Keratinocyte (primary cell): ENCODE measurements at regions not wholly inside any gene's neighbourhood (a gene's known extent, or its start where the extent isn't known, plus 50 kb on each side); places are given as distances from the start of the nearest gene placed in this dataset.
"Not testable (repeated sequence)": the region's sequence is repeated elsewhere in the genome, so short reads cannot be mapped to it uniquely, and the experiment has no call there.

ENCODE experiments used
- DNase-seq: peaks from one replicate; pipeline ENCODE4 v3.0.0-alpha.2; 2011; ENCODE audit warnings: low read depth, missing footprints, low spot score
- FAIRE-seq: peaks from 2 replicates; lab custom pipeline; 2011; peaks lifted over from hg19 to GRCh38; lab: Jason Lieb, UNC
- H2AFZ ChIP-seq: 2 replicates; pipeline ENCODE4 v1.6.0; 2012; ENCODE audit warnings: low read length, control low read depth, inconsistent platforms; ENCODE audit not compliant: control insufficient read depth
- H3K27ac ChIP-seq: 2 replicates; pipeline ENCODE4 v1.5.1; 2011; ENCODE audit warnings: low read length; ENCODE audit not compliant: control insufficient read depth, insufficient read depth
- H3K27me3 ChIP-seq: 3 replicates; pipeline ENCODE4 v1.6.0; 2011; ENCODE audit warnings: low read length; ENCODE audit not compliant: control insufficient read depth, insufficient read depth; ENCODE audit errors: extremely low read depth
- H3K36me3 ChIP-seq, 2 experiments: 2 replicates in 1 of 2; 3 replicates in 1 of 2; pipeline ENCODE4 v1.5.1; 2011; ENCODE audit warnings: low read length in 2 of 2, mild to moderate bottlenecking in 1 of 2; ENCODE audit not compliant: control insufficient read depth in 2 of 2, insufficient read depth in 2 of 2; ENCODE audit errors: extremely low read depth in 1 of 2
- H3K4me1 ChIP-seq: 3 replicates; pipeline ENCODE4 v1.5.1; 2011; ENCODE audit warnings: low read length; ENCODE audit not compliant: control insufficient read depth, insufficient read depth; ENCODE audit errors: extremely low read depth
- H3K4me2 ChIP-seq: 3 replicates; pipeline ENCODE4 v1.6.0; 2011; ENCODE audit warnings: low read depth, low read length; ENCODE audit not compliant: control insufficient read depth, insufficient read depth; ENCODE audit errors: extremely low read depth
- H3K4me3 ChIP-seq, 3 experiments: fragments of 200-600 bp in 1 of 3; sonication (generic) in 1 of 3; 2 replicates in 2 of 3; 3 replicates in 1 of 3; pipeline ENCODE4 v1.5.1; 2011 to 2016; ENCODE audit warnings: low read length in 3 of 3, mild to moderate bottlenecking in 3 of 3, control low read depth in 2 of 3, inconsistent platforms in 1 of 3, low read depth in 1 of 3, mixed read lengths in 1 of 3, mixed run types in 1 of 3, moderate library complexity in 1 of 3; ENCODE audit not compliant: control insufficient read depth in 2 of 3, insufficient read depth in 2 of 3; ENCODE audit errors: extremely low read depth in 1 of 3
- H3K79me2 ChIP-seq: 2 replicates; pipeline ENCODE4 v1.6.0; 2012; ENCODE audit warnings: low read length; ENCODE audit not compliant: control insufficient read depth, insufficient read depth
- H3K9ac ChIP-seq: 3 replicates; pipeline ENCODE4 v1.6.0; 2011; ENCODE audit warnings: low read length; ENCODE audit not compliant: control insufficient read depth, insufficient read depth; ENCODE audit errors: extremely low read depth
- H3K9me1 ChIP-seq: 3 replicates; pipeline ENCODE4 v1.6.0; 2011; ENCODE audit warnings: low read length; ENCODE audit not compliant: control insufficient read depth, insufficient read depth; ENCODE audit errors: extremely low read depth
- H3K9me3 ChIP-seq: 2 replicates; pipeline ENCODE4 v1.5.1; 2012; ENCODE audit warnings: low read depth, low read length; ENCODE audit not compliant: control insufficient read depth
- H4K20me1 ChIP-seq: 3 replicates; pipeline ENCODE4 v1.6.0; 2011; ENCODE audit warnings: low read length; ENCODE audit not compliant: control insufficient read depth, insufficient read depth; ENCODE audit errors: extremely low read depth
- EZH2 ChIP-seq: IDR thresholded peaks from one replicate; pipeline ENCODE4 v1.6.1; 2012; ENCODE audit warnings: inconsistent platforms, mild to moderate bottlenecking, low read length, moderate library complexity
- dilution Hi-C: fragments of 300-500 bp; cut with MboI; formaldehyde crosslinking; loops from one replicate; pipeline ENCODE4 v1.7.0; 2020; ENCODE audit warnings: low sequenced_read_pairs; ENCODE audit not compliant: extremely low pct_ligation_motif_present
- TF ChIP-seq, protein P1 (sequence below), 3 experiments: IDR thresholded peaks in 1 of 3; conservative IDR thresholded peaks in 1 of 3; optimal IDR thresholded peaks in 1 of 3; 2 replicates in 2 of 3; 3 replicates in 1 of 3; pipeline versions ENCODE3 to v1.5.1; 2011; ENCODE audit warnings: low read length in 3 of 3, mild to moderate bottlenecking in 3 of 3, moderate library complexity in 2 of 3, control low read depth in 1 of 3, inconsistent platforms in 1 of 3; ENCODE audit not compliant: insufficient read depth in 2 of 3; ENCODE audit errors: extremely low read depth in 1 of 3

DNA sequence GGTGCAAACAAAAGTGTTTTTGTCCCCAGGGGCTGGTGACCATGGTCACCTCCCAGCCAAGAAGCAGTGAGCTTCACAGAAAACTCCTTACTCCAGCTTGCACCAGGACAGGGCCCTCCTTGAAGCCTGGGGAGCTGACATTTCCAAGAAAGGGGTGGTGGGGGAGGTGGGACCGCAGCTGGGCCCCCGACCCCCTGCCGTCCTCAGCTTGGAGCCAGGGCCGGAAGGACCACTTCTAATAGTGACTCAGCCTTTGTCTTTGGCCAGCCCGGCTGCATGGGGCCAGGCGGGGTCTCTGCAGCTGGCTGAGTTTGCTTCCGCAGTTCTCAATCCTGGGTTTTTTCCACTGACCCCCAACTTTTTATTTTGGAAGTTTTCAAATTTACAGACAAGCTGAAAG lies 136.5 kb upstream of the POU3F1 start:
- Histone ChIP-seq H3K4me2 (no peak overlapping the region), H3K9ac (no peak overlapping the region), H3K9me3 (no peaks in the 10 kb centered on the region), H3K79me2 (no peaks in the 10 kb centered on the region), H3K4me1 (no peaks in the 10 kb centered on the region), H3K36me3 (no peaks in the 10 kb centered on the region), H3K9me1 (no peaks in the 10 kb centered on the region), H3K27ac (no peak overlapping the region), H2AFZ (no peak overlapping the region), H3K27me3 (no peaks in the 10 kb centered on the region), H4K20me1 (no peaks in the 10 kb centered on the region), H3K4me3 (no peak overlapping the region)
- dilution Hi-C loops = no loop called here
- FAIRE-seq (no peak), DNase-seq (no peak)
- no peak for TF ChIP-seq EZH2

DNA sequence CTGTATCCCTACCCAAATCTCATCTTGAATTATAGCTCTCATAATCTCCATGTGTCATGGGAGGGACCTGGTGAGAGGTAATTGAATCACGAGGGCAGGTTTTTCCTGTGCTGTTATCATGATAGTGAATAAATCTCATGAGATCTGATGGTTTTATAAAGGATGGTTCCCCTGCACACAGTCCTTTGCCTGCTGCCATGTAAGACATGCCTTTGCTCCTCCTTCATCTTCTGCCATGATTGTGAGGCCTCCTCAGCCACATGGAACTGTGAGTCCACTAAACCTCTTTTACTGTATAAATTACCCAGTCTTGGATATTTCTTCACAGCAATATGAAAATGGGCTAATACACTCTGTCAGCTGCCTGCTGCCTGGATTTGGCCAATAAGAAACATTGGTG lies 133.8 kb upstream of the POU3F1 start:
- DNase-seq, H3K79me2 ChIP-seq, H3K4me2 ChIP-seq, H2AFZ ChIP-seq, H3K9ac ChIP-seq, H3K4me1 ChIP-seq, FAIRE-seq, H4K20me1 ChIP-seq, dilution Hi-C loops, H3K9me1 ChIP-seq, H3K36me3 ChIP-seq, H3K9me3 ChIP-seq, H3K4me3 ChIP-seq, H3K27ac ChIP-seq, H3K27me3 ChIP-seq: not testable (repeated sequence)

DNA sequence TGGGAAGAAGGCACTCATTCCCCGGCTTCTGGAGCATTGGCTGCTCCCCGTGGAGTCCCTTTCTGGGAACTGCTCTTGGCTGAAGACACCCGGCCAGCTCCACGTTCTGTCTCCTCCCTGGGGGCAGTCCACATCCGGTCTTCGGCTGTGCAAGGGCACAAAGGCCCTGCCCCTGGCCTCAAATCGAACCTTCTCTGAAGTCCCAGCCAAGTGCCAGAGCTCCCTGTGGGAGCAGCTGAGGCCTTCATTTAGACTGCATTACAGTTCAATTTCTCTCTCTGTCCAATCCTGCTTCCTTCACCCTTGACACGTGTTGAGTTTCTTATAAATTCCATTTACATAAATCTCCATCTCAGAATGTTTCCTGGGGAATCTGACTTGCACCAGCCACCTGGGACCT lies 132.9 kb upstream of the POU3F1 start:
- Histone ChIP-seq H4K20me1 (no peaks in the 10 kb centered on the region), H3K9me1 (no peaks in the 10 kb centered on the region), H3K27ac (no peak overlapping the region), H3K9me3 (no peaks in the 10 kb centered on the region), H3K4me2 (no peak overlapping the region), H3K4me3 (no peak overlapping the region), H2AFZ (no peak overlapping the region), H3K27me3 (no peaks in the 10 kb centered on the region), H3K4me1 (no peaks in the 10 kb centered on the region), H3K36me3 (no peaks in the 10 kb centered on the region), H3K9ac (no peak overlapping the region), H3K79me2 (no peaks in the 10 kb centered on the region)
- dilution Hi-C loops = no loop called here
- no peak for TF ChIP-seq EZH2
- TF ChIP-seq, protein P1, sequence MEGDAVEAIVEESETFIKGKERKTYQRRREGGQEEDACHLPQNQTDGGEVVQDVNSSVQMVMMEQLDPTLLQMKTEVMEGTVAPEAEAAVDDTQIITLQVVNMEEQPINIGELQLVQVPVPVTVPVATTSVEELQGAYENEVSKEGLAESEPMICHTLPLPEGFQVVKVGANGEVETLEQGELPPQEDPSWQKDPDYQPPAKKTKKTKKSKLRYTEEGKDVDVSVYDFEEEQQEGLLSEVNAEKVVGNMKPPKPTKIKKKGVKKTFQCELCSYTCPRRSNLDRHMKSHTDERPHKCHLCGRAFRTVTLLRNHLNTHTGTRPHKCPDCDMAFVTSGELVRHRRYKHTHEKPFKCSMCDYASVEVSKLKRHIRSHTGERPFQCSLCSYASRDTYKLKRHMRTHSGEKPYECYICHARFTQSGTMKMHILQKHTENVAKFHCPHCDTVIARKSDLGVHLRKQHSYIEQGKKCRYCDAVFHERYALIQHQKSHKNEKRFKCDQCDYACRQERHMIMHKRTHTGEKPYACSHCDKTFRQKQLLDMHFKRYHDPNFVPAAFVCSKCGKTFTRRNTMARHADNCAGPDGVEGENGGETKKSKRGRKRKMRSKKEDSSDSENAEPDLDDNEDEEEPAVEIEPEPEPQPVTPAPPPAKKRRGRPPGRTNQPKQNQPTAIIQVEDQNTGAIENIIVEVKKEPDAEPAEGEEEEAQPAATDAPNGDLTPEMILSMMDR (optimal IDR thresholded peaks at IDR 0.05 in 1 of 3, IDR thresholded peaks at IDR 0.05 in 1 of 3, conservative IDR thresholded peaks at IDR 0.05 in 1 of 3; ENCODE audit: extremely low read depth in 1 of 3, insufficient read depth in 2 of 3, low read length in 3 of 3) = no peak
- no peak for FAIRE-seq
- DNase-seq = no peak
